Right lobe of liver (tissue), 6 donors: ENCODE measurements at regions not wholly inside any gene's neighbourhood (a gene's known extent, or its start where the extent isn't known, plus 50 kb on each side); places are given as distances from the start of the nearest gene placed in this dataset.
A peak's percentile ranks its signal among the peaks of the same experiment; 100 is the strongest.

Source experiments
- ATAC-seq, 4 donors: fragments of 200-7000 bp; cut with Tn5 transposase; one replicate each; pipeline ENCODE4 v1.9.1; 2020; ENCODE audit warnings: mild to moderate bottlenecking in 4 of 4, moderate library complexity in 4 of 4
- DNase-seq, 3 donors: peaks; one replicate each; pipeline ENCODE4 v3.0.0-alpha.2; 2020
- H3K27ac ChIP-seq, 3 donors: fragments of 200-600 bp; one replicate each; pipeline ENCODE4 v1.8.0; 2022
- H3K27me3 ChIP-seq, 2 donors: fragments of 200-600 bp; one replicate each; pipeline ENCODE4 v1.8.0; 2022
- H3K36me3 ChIP-seq, 4 donors: fragments of 200-600 bp; sonication (generic) in 1 of 4; one replicate each; pipeline versions ENCODE4 v1.5.1 to v1.8.0; 2017 to 2022; ENCODE audit warnings: control low read depth in 1 of 4
- H3K4me1 ChIP-seq, 4 donors: fragments of 200-600 bp; sonication (generic) in 1 of 4; one replicate each; pipeline versions ENCODE4 v1.5.1 to v1.8.0; 2017 to 2022; ENCODE audit warnings: control low read depth in 1 of 4
- H3K4me3 ChIP-seq, 3 donors: fragments of 200-600 bp; one replicate each; pipeline ENCODE4 v1.8.0; 2022
- H3K9me3 ChIP-seq, 4 donors: fragments of 200-600 bp; sonication (generic) in 1 of 4; one replicate each; pipeline versions ENCODE4 v1.5.1 to v1.8.0; 2017 to 2022; ENCODE audit warnings: control low read depth in 1 of 4
- POLR2A ChIP-seq: fragments of 450-650 bp; IDR thresholded peaks from one replicate; pipeline ENCODE4 v1.6.1; 2017; ENCODE audit warnings: antibody characterized with exemption, mild to moderate bottlenecking
- WGBS: methylation state at CpG from one replicate; pipeline ENCODE4 v1.1.6; 2018; ENCODE audit warnings: low coverage, low lambda C conversion rate; ENCODE audit not compliant: insufficient coverage; ENCODE audit errors: missing lambda C conversion rate; 5-methylcytosine and 5-hydroxymethylcytosine counted together
- intact Hi-C, 2 donors: fragments of 100-400 bp; cut with DNase I; formaldehyde crosslinking; loops; one replicate each; pipeline versions ENCODE4 v1.11.2 to v1.14.1; 2022
- TF ChIP-seq, protein P1 (sequence below), 4 donors: fragments of 200-600 bp in 3 of 4; fragments of 450-650 bp in 1 of 4; IDR thresholded peaks; one replicate each; pipeline versions ENCODE4 v1.5.1 to v1.8.0; 2016 to 2022; ENCODE audit warnings: antibody characterized with exemption in 4 of 4, mild to moderate bottlenecking in 2 of 4
- donor health status: DM: no; HTN: yes; CAD: no.
- donor health status: DM: no; HTN: no; CAD: no.
- donor health status: DM: no; HTN: no; CAD: no.
- donor health status: DM: no; HTN: yes; CAD: no.
- donor health status: DM: no; HTN: yes; CAD: no.

DNA sequence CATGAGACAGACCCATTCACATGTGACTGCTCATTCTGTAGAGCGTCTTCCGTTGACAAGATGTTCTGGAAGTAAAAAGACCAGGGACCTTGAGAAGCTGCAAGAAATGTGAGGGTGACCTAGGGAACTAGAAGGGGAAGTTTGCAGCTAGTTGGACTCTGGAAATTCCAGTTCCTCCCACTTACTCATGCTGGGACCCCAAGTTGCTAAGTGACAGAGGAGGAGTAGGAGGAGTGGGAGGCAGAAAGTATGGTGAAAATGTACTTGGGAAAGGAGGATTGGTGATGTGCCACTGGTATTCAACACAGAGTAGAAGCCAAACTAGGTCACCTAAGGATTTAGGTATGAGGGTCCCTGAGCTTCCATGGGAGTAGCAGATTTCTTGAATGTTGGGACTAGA, 132.4 kb downstream of the KCNA5 start:
- no peaks in the 10 kb centered on the region for H3K36me3 ChIP-seq
- intact Hi-C loops, result no loop called here
- H3K9me3 ChIP-seq, result no peaks in the 10 kb centered on the region
- TF ChIP-seq, protein P1, sequence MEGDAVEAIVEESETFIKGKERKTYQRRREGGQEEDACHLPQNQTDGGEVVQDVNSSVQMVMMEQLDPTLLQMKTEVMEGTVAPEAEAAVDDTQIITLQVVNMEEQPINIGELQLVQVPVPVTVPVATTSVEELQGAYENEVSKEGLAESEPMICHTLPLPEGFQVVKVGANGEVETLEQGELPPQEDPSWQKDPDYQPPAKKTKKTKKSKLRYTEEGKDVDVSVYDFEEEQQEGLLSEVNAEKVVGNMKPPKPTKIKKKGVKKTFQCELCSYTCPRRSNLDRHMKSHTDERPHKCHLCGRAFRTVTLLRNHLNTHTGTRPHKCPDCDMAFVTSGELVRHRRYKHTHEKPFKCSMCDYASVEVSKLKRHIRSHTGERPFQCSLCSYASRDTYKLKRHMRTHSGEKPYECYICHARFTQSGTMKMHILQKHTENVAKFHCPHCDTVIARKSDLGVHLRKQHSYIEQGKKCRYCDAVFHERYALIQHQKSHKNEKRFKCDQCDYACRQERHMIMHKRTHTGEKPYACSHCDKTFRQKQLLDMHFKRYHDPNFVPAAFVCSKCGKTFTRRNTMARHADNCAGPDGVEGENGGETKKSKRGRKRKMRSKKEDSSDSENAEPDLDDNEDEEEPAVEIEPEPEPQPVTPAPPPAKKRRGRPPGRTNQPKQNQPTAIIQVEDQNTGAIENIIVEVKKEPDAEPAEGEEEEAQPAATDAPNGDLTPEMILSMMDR (IDR thresholded peaks at IDR 0.05), result no peak
- TF ChIP-seq POLR2A, result no peak
- ATAC-seq (no peak), DNase-seq (no peak)
- H3K27me3 ChIP-seq, result no peaks in the 10 kb centered on the region
- 92% methylated on average over 2 of the region's 2 CpGs for WGBS
- no peak overlapping the region for H3K4me3 ChIP-seq
- H3K4me1 ChIP-seq, result peaks cover 0 to 7% (median 0%) of the 10 kb centered on the region in 4 donors
- H3K27ac ChIP-seq, result no peak overlapping the region

DNA sequence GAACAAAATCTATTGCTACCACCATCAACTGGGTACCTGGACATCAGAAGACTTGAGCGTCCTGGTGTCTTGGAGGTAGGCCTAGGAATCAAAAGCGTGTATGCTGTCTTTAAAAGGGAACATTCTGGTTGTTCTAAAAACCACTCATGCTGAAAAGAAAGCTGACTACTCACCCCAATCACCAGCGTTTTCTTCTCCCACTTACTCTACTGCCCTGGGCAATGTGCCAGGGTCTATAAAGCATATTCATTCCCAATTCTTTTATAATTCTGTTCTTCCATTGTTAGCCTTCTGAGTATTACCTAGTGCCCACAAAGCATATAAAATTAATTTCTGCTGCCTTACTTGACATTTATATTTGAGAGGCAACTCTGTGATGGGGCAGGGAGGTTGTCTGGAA, 133.4 kb downstream of the KCNA5 start:
- WGBS, result 43% methylated on average over 3 of the region's 3 CpGs
- H3K36me3 ChIP-seq, result no peaks in the 10 kb centered on the region
- no peak for TF ChIP-seq POLR2A
- TF ChIP-seq, protein P1 (IDR thresholded peaks at IDR 0.05), result no peak
- no peak overlapping the region for H3K27ac ChIP-seq
- DNase-seq, result no peak
- H3K4me3 ChIP-seq, result no peak overlapping the region
- no peak for ATAC-seq
- intact Hi-C loops, result no loop called here
- H3K4me1 ChIP-seq, result peaks cover 0 to 7% (median 0%) of the 10 kb centered on the region in 4 donors
- no peaks in the 10 kb centered on the region for H3K9me3 ChIP-seq
- H3K27me3 ChIP-seq, result no peaks in the 10 kb centered on the region

DNA sequence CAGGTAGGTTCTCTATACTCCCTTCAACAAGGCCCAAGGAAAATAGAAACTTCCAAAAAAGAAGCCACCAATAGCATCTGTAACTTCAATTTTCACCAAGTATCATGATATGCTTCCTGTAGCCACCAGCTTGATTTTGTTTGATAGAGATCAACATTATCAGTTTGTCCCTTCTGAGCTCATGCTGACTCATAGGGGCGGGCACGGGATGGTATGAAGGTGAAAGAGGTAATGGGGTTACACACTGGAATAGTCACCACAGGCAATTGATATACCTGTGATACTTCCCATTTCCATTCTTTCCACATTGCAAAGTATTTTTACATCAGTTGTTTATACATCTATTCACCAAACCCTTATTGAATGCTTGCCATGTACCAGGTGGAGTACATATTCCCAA, 134.1 kb downstream of the KCNA5 start:
- H3K36me3 ChIP-seq, result no peaks in the 10 kb centered on the region
- WGBS, result 52% methylated on average over 2 of the region's 2 CpGs
- peaks cover 0 to 7% (median 0%) of the 10 kb centered on the region in 4 donors for H3K4me1 ChIP-seq
- ATAC-seq, result peak in 1 of 4 donors; percentile 19
- no peaks in the 10 kb centered on the region for H3K9me3 ChIP-seq
- H3K27ac ChIP-seq, result no peak overlapping the region
- no peak for DNase-seq
- TF ChIP-seq POLR2A, result no peak
- TF ChIP-seq, protein P1 (IDR thresholded peaks at IDR 0.05), result no peak
- H3K27me3 ChIP-seq, result no peaks in the 10 kb centered on the region
- intact Hi-C loops, result no loop called here
- no peak overlapping the region for H3K4me3 ChIP-seq

DNA sequence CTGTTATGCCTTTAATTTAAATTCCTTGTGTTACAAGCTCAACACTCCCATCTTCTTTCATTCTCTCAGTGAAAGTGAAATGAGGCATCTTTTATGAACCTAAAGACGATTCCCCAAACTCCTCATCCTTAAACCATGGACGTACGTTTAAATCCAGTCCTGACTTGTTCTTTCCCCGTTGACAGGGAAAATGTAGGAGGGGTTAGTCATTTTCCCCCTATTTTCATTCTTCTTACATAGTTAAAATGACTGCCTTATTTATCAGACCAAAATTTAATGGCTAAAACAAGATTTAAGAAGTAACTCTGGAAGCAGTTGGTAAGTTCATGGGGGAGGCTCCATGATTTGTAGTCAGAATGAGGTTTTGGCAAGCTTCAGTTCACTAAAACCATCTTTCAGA, 134.9 kb downstream of the KCNA5 start:
- ATAC-seq (no peak), DNase-seq (no peak)
- peaks cover 0 to 6% (median 0%) of the 10 kb centered on the region in 4 donors for H3K4me1 ChIP-seq
- no peaks in the 10 kb centered on the region for H3K27me3 ChIP-seq
- H3K27ac ChIP-seq, result no peak overlapping the region
- no peak for TF ChIP-seq POLR2A
- TF ChIP-seq, protein P1 (IDR thresholded peaks at IDR 0.05), result no peak
- WGBS, result 37% methylated on average over 4 of the region's 4 CpGs
- H3K4me3 ChIP-seq, result no peak overlapping the region
- no peaks in the 10 kb centered on the region for H3K36me3 ChIP-seq
- intact Hi-C loops, result no loop called here
- H3K9me3 ChIP-seq, result no peaks in the 10 kb centered on the region

DNA sequence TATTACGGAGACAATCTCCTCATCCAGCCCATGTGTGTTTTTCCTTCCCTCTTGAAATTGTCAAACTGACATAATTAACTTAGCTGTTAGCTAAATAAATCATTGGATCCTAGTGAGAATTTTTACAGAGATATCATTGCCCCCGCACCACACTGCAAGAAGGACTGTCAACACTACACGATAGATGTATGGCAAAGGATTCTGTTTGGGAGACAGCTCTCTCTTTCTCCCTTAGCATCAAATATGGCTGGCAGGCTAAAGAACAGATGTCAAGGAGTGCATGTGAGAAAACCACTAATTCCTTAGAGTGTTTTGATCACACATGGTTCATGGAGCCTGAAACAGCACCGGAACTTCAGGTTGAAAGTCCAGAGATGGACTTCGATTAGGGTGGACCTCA, 136.8 kb downstream of the KCNA5 start:
- TF ChIP-seq POLR2A, result no peak
- TF ChIP-seq, protein P1 (IDR thresholded peaks at IDR 0.05), result no peak
- WGBS, result 61% methylated on average over 5 of the region's 5 CpGs
- H3K27me3 ChIP-seq, result no peaks in the 10 kb centered on the region
- DNase-seq (no peak), ATAC-seq (no peak)
- H3K36me3 ChIP-seq, result no peaks in the 10 kb centered on the region
- no peak overlapping the region for H3K27ac ChIP-seq
- intact Hi-C loops, result no loop called here
- no peaks in the 10 kb centered on the region for H3K9me3 ChIP-seq
- H3K4me3 ChIP-seq, result no peak overlapping the region
- no peaks in the 10 kb centered on the region for H3K4me1 ChIP-seq
